NCI-H1092 treated with DMSO at 0.1 percent for 48 hours (cell line): ENCODE measurements at regions not wholly inside any gene's neighbourhood (a gene's known extent, or its start where the extent isn't known, plus 50 kb on each side); places are given as distances from the start of the nearest gene placed in this dataset.
"Not testable (repeated sequence)": the region's sequence is repeated elsewhere in the genome, so short reads cannot be mapped to it uniquely, and the experiment has no call there.

ENCODE experiments used
- DNase-seq: peaks from one replicate; lab custom pipeline; 2025; lab: John Stamatoyannopoulos, UW

- DNase-seq = no peak
Observed at GRCh38 chr5:152046361-152046760, 121.7 kb upstream of the GLRA1 start.

GRCh38 chr5:152038856-152039255, 114.2 kb upstream of the GLRA1 start:
- not testable (repeated sequence) for DNase-seq

- not testable (repeated sequence) for DNase-seq
Observed at GRCh38 chr5:152026328-152027024, 101.8 kb upstream of the GLRA1 start.

GRCh38 chr5:152016421-152016820, 91.8 kb upstream of the GLRA1 start:
- no peak for DNase-seq

GRCh38 chr5:152007653-152008335, 83.1 kb upstream of the GLRA1 start:
- no peak for DNase-seq

- no peak for DNase-seq
Observed at GRCh38 chr5:152004095-152004494, 79.4 kb upstream of the GLRA1 start.
